GM23248 (cell line): ENCODE measurements at regions not wholly inside any gene's neighbourhood (a gene's known extent, or its start where the extent isn't known, plus 50 kb on each side); places are given as distances from the start of the nearest gene placed in this dataset.

Experiments
- DNase-seq: peaks from one replicate; pipeline ENCODE4 v3.0.0-alpha.2; 2015
- H2AFZ ChIP-seq: fragments of 200-600 bp; sonication (generic); 2 replicates; pipeline ENCODE4 v1.6.1; 2016; ENCODE audit warnings: antibody characterized with exemption
- H3F3A ChIP-seq: fragments of 200-600 bp; sonication (generic); 2 replicates; pipeline ENCODE4 v1.6.1; 2016; ENCODE audit warnings: mild to moderate bottlenecking, antibody characterized with exemption, mixed run types; ENCODE audit not compliant: insufficient read depth
- H3K27ac ChIP-seq: fragments of 200-600 bp; sonication (generic); 2 replicates; pipeline ENCODE4 v1.5.1; 2016; ENCODE audit warnings: mild to moderate bottlenecking
- H3K27me3 ChIP-seq: fragments of 200-600 bp; sonication (generic); replicated peaks from 2 replicates; pipeline ENCODE4 v1.6.1; 2016; ENCODE audit warnings: mild to moderate bottlenecking; ENCODE audit not compliant: insufficient read depth
- H3K36me3 ChIP-seq: fragments of 200-600 bp; sonication (generic); 2 replicates; pipeline ENCODE4 v1.6.1; 2016; ENCODE audit warnings: low read depth, mild to moderate bottlenecking
- H3K4me1 ChIP-seq: fragments of 200-600 bp; sonication (generic); 2 replicates; pipeline ENCODE4 v1.6.1; 2016; ENCODE audit warnings: mild to moderate bottlenecking; ENCODE audit not compliant: insufficient read depth
- H3K4me2 ChIP-seq: fragments of 200-600 bp; sonication (generic); one replicate; pipeline ENCODE4 v1.6.1; 2016; ENCODE audit warnings: mild to moderate bottlenecking; ENCODE audit not compliant: unreplicated experiment
- H3K4me3 ChIP-seq: fragments of 200-600 bp; sonication (generic); 2 replicates; pipeline ENCODE4 v1.5.1; 2016; ENCODE audit warnings: mild to moderate bottlenecking
- H3K79me2 ChIP-seq: fragments of 200-600 bp; sonication (generic); 2 replicates; pipeline ENCODE4 v1.6.1; 2016; ENCODE audit warnings: mild to moderate bottlenecking; ENCODE audit not compliant: insufficient read depth
- H3K9ac ChIP-seq: fragments of 200-600 bp; sonication (generic); 2 replicates; pipeline ENCODE4 v1.6.1; 2016; ENCODE audit warnings: mild to moderate bottlenecking
- H3K9me2 ChIP-seq: fragments of 200-600 bp; sonication (generic); 2 replicates; pipeline ENCODE4 v1.6.1; 2016; ENCODE audit warnings: mixed run types, mild to moderate bottlenecking, moderate library complexity; ENCODE audit not compliant: insufficient read depth
- H3K9me3 ChIP-seq: fragments of 200-600 bp; sonication (generic); one replicate; pipeline ENCODE4 v1.6.1; 2017; ENCODE audit warnings: low read depth
- H4K20me1 ChIP-seq: fragments of 200-600 bp; sonication (generic); 2 replicates; pipeline ENCODE4 v1.6.0; 2016; ENCODE audit not compliant: insufficient read depth
- EZH2 ChIP-seq: fragments of 200-600 bp; sonication (generic); IDR thresholded peaks from 2 replicates; pipeline ENCODE4 v1.6.1; 2018; ENCODE audit warnings: antibody characterized with exemption, mild to moderate bottlenecking; ENCODE audit not compliant: insufficient read depth, poor library complexity, severe bottlenecking
- EZH2phosphoT487 ChIP-seq: fragments of 200-600 bp; sonication (generic); IDR thresholded peaks from 2 replicates; pipeline ENCODE4 v1.6.1; 2018; ENCODE audit warnings: antibody characterized with exemption, moderate library complexity, mild to moderate bottlenecking, low read depth; ENCODE audit not compliant: insufficient read depth
- WGBS, 2 experiments: methylation state at CpG; one replicate each; pipeline ENCODE4 v1.1.6; 2015 to 2017; ENCODE audit warnings: low lambda C conversion rate in 2 of 2, low coverage in 1 of 2; ENCODE audit errors: missing lambda C conversion rate in 2 of 2; 5-methylcytosine and 5-hydroxymethylcytosine counted together
- in situ Hi-C: fragments of 300-500 bp; cut with MboI; formaldehyde crosslinking; loops from 2 replicates; pipeline ENCODE4 v1.15.0; 2020

DNA sequence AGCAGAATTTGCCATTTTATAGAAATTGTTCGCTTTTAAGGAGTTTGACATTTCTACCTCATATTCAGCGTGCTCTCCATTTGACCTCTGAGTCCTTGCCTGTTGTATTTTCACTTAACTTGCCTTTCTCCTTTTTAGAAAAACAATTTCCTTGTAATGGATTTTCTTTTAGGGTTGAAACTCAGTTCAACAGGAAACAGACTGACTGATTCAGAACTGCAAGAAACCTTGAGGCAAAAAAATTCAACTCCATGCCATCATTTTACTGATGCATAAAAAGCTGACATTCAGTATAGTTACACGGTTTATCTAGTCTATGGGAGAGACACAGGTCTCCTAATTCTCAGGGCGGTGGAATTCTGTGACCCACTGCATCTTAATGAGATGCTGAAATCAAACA, 59.8 kb downstream of the MRPS30 start:
- Histone ChIP-seq H2AFZ (no peak overlapping the region), H3K9ac (no peak overlapping the region), H4K20me1 (no peaks in the 10 kb centered on the region), H3K36me3 (no peaks in the 10 kb centered on the region), H3K4me1 (no peaks in the 10 kb centered on the region), H3K9me3 (no peaks in the 10 kb centered on the region), H3F3A (no peaks in the 10 kb centered on the region), H3K4me3 (no peak overlapping the region), H3K9me2 (no peaks in the 10 kb centered on the region), H3K27ac (no peak overlapping the region), H3K79me2 (no peaks in the 10 kb centered on the region), H3K27me3 (no peaks in the 10 kb centered on the region), H3K4me2 (no peak overlapping the region)
- 39 to 42% methylated on average over 4 of the region's 4 CpGs for WGBS, 2 experiments
- DNase-seq = no peak
- in situ Hi-C loops = no loop called here
- TF ChIP-seq EZH2 (no peak), EZH2phosphoT487 (no peak)

GRCh38 chr5:44869928-44870327, 61.2 kb downstream of the MRPS30 start:
- H3K4me3 ChIP-seq = no peak overlapping the region
- H3K4me2 ChIP-seq = no peak overlapping the region
- in situ Hi-C loops = no loop called here
- no peaks in the 10 kb centered on the region; the same call in 1 of the 2 replicates for H3K9me2 ChIP-seq
- WGBS, 2 experiments = 1 to 2% methylated on average over 2 of the region's 2 CpGs
- H3K79me2 ChIP-seq = no peaks in the 10 kb centered on the region
- H3K27me3 ChIP-seq = no peaks in the 10 kb centered on the region
- TF ChIP-seq EZH2 (no peak), EZH2phosphoT487 (no peak)
- H4K20me1 ChIP-seq = no peaks in the 10 kb centered on the region
- DNase-seq = no peak
- no peaks in the 10 kb centered on the region for H3K9me3 ChIP-seq
- H2AFZ ChIP-seq = no peak overlapping the region
- H3K27ac ChIP-seq = no peak overlapping the region
- no peak overlapping the region for H3K9ac ChIP-seq
- no peaks in the 10 kb centered on the region for H3F3A ChIP-seq
- no peaks in the 10 kb centered on the region for H3K4me1 ChIP-seq
- no peaks in the 10 kb centered on the region for H3K36me3 ChIP-seq

GRCh38 chr5:44870430-44870829, 61.7 kb downstream of the MRPS30 start:
- Histone ChIP-seq H3K4me2 (no peak overlapping the region), H3K36me3 (no peaks in the 10 kb centered on the region), H3K9me3 (no peaks in the 10 kb centered on the region), H3K9ac (no peak overlapping the region), H3K27ac (no peak overlapping the region), H2AFZ (no peak overlapping the region), H3K79me2 (no peaks in the 10 kb centered on the region), H3K4me3 (no peak overlapping the region), H3K9me2 (no peaks in the 10 kb centered on the region; the same call in 1 of the 2 replicates), H3K27me3 (no peaks in the 10 kb centered on the region), H4K20me1 (no peaks in the 10 kb centered on the region), H3K4me1 (no peaks in the 10 kb centered on the region; the same call in 1 of the 2 replicates), H3F3A (no peaks in the 10 kb centered on the region)
- TF ChIP-seq EZH2 = no peak
- TF ChIP-seq EZH2phosphoT487 = no peak
- no peak for DNase-seq
- in situ Hi-C loops = no loop called here

- no peaks in the 10 kb centered on the region; the same call in 1 of the 2 replicates for H3K4me1 ChIP-seq
- 17 to 28% methylated on average over 2 of the region's 2 CpGs for WGBS, 2 experiments
- no peak overlapping the region for H3K9ac ChIP-seq
- H3F3A ChIP-seq = no peaks in the 10 kb centered on the region
- no peaks in the 10 kb centered on the region for H4K20me1 ChIP-seq
- H3K9me3 ChIP-seq = no peaks in the 10 kb centered on the region
- no peak for DNase-seq
- no peak for TF ChIP-seq EZH2phosphoT487
- no peak for TF ChIP-seq EZH2
- no peak overlapping the region for H3K27ac ChIP-seq
- H2AFZ ChIP-seq = no peak overlapping the region
- H3K79me2 ChIP-seq = no peaks in the 10 kb centered on the region
- no peaks in the 10 kb centered on the region for H3K27me3 ChIP-seq
- H3K36me3 ChIP-seq = no peaks in the 10 kb centered on the region
- no peak overlapping the region for H3K4me3 ChIP-seq
- H3K9me2 ChIP-seq = no peaks in the 10 kb centered on the region; the same call in 1 of the 2 replicates
- in situ Hi-C loops = no loop called here
- no peak overlapping the region for H3K4me2 ChIP-seq
Measured at GRCh38 chr5:44871401-44871800, 62.7 kb downstream of the MRPS30 start.
